HG02642 (cell line): ENCODE measurements at regions not wholly inside any gene's neighbourhood (a gene's known extent, or its start where the extent isn't known, plus 50 kb on each side); places are given as distances from the start of the nearest gene placed in this dataset.
A peak's percentile ranks its signal among the peaks of the same experiment; 100 is the strongest.
"Not testable (repeated sequence)": the region's sequence is repeated elsewhere in the genome, so short reads cannot be mapped to it uniquely, and the experiment has no call there.

ENCODE experiments used
- ATAC-seq: cut with Tn5 transposase; IDR thresholded peaks from one replicate; pipeline ENCODE4 v1.9.1; 2021; ENCODE audit warnings: mild to moderate bottlenecking; ENCODE audit not compliant: unreplicated experiment, poor library complexity

- no peak for ATAC-seq
Observed at GRCh38 chr15:35215093-35215492, 130.0 kb upstream of the NANOGP8 start.

GRCh38 chr15:35211240-35211902 is 126.3 kb upstream of the NANOGP8 start:
- no peak for ATAC-seq

GRCh38 chr15:35210370-35210769 is 125.3 kb upstream of the NANOGP8 start:
- ATAC-seq, result no peak

- no peak for ATAC-seq
Observed at GRCh38 chr15:35209838-35210237, 124.7 kb upstream of the NANOGP8 start.

GRCh38 chr15:35208353-35208752 is 123.3 kb upstream of the NANOGP8 start:
- ATAC-seq, result no peak

GRCh38 chr15:35206060-35206675 is 121.1 kb upstream of the NANOGP8 start:
- ATAC-seq, result no peak

- no peak for ATAC-seq
Observed at GRCh38 chr15:35198197-35198596, 113.1 kb upstream of the NANOGP8 start.

- no peak for ATAC-seq
Observed at GRCh38 chr15:35197754-35198153, 112.7 kb upstream of the NANOGP8 start.

GRCh38 chr15:35197306-35197705 is 112.2 kb upstream of the NANOGP8 start:
- ATAC-seq, result no peak

GRCh38 chr15:35196273-35196672 is 111.2 kb upstream of the NANOGP8 start:
- no peak for ATAC-seq

GRCh38 chr15:35195649-35196048 is 110.6 kb upstream of the NANOGP8 start:
- no peak for ATAC-seq

- ATAC-seq, result no peak
Observed at GRCh38 chr15:35195031-35195430, 109.9 kb upstream of the NANOGP8 start.

- ATAC-seq, result no peak
Observed at GRCh38 chr15:35194296-35194695, 109.2 kb upstream of the NANOGP8 start.

- no peak for ATAC-seq
Observed at GRCh38 chr15:35191783-35192182, 106.7 kb upstream of the NANOGP8 start.

- no peak for ATAC-seq
Observed at GRCh38 chr15:35186346-35186745, 101.3 kb upstream of the NANOGP8 start.

GRCh38 chr15:35184646-35185045 is 99.6 kb upstream of the NANOGP8 start:
- no peak for ATAC-seq

GRCh38 chr15:35182841-35183479 is 97.9 kb upstream of the NANOGP8 start:
- ATAC-seq, result peak; percentile 90

GRCh38 chr15:35181538-35181937 is 96.4 kb upstream of the NANOGP8 start:
- ATAC-seq, result no peak

GRCh38 chr15:35179739-35180138 is 94.6 kb upstream of the NANOGP8 start:
- no peak for ATAC-seq

- not testable (repeated sequence) for ATAC-seq
Observed at GRCh38 chr15:35178186-35178585, 93.1 kb upstream of the NANOGP8 start.

- ATAC-seq, result no peak
Observed at GRCh38 chr15:35174948-35175347, 89.9 kb upstream of the NANOGP8 start.
